ENCODE measurements at regions not wholly inside any gene's neighbourhood (a gene's known extent, or its start where the extent isn't known, plus 50 kb on each side); places are given as distances from the start of the nearest gene placed in this dataset.

GRCh38 chr13:57224414-57224813 is 57.4 kb downstream of the PRR20E start:
- no peak for DNase-seq (ENCODE audit: extremely low spot score)
- TF ChIP-seq, protein P1, sequence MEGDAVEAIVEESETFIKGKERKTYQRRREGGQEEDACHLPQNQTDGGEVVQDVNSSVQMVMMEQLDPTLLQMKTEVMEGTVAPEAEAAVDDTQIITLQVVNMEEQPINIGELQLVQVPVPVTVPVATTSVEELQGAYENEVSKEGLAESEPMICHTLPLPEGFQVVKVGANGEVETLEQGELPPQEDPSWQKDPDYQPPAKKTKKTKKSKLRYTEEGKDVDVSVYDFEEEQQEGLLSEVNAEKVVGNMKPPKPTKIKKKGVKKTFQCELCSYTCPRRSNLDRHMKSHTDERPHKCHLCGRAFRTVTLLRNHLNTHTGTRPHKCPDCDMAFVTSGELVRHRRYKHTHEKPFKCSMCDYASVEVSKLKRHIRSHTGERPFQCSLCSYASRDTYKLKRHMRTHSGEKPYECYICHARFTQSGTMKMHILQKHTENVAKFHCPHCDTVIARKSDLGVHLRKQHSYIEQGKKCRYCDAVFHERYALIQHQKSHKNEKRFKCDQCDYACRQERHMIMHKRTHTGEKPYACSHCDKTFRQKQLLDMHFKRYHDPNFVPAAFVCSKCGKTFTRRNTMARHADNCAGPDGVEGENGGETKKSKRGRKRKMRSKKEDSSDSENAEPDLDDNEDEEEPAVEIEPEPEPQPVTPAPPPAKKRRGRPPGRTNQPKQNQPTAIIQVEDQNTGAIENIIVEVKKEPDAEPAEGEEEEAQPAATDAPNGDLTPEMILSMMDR (IDR thresholded peaks at IDR 0.05; ENCODE audit: control extremely low read depth, extremely low read depth, low read depth, missing control alignments) = no peak
- ChIA-PET POLR2A (no interaction called here), CTCF (no interaction called here)

DNA sequence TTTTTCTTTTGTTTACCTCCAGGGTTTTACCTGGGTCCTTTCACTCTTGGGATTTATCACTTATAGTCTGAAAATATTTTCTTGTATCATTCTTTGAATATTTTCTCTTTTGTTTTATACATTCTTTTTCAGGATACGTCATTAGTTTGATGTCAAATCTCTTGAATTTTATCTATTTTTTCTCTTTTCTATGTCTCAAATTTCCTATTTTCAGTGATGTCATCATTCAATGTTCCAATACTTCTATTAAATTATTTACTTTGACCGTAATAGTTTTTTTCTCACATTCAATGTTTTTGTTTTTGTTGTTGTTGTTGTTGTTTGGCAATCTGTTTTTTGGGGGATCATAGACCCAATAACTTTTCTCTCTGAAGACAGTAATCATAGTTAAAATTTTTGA is 83.5 kb downstream of the PRR20E start:
- ChIA-PET POLR2A (no interaction called here), CTCF (no interaction called here)
- TF ChIP-seq, protein P1 (IDR thresholded peaks at IDR 0.05; ENCODE audit: control extremely low read depth, extremely low read depth, low read depth, missing control alignments) = no peak
- no peak for DNase-seq (ENCODE audit: extremely low spot score)

DNA sequence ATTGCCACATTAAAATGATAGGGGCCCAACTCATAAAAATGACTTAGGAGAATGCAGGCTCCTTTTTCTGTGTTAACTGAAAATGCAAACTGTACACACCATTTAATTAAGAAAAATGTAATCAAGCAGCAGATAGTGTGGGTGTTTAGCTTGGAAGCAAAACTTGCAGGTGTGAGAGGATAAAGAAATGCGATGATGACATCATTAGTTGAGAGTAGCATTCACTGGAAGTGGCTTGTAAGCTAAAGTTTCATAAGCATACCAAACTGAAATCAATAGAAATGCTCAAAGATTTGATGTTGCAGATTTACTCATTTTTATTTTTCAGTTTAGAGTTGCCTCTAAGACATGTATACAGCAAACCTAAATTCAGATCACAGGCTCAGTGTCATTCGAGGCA is 86.6 kb downstream of the PRR20E start:
- TF ChIP-seq, protein P1 (IDR thresholded peaks at IDR 0.05; ENCODE audit: control extremely low read depth, extremely low read depth, low read depth, missing control alignments) = no peak
- DNase-seq (ENCODE audit: extremely low spot score) = no peak
- ChIA-PET POLR2A (no interaction called here), CTCF (interaction anchor here (1.0 kb wide), 1 partner anchor 15 kb away, joined by 5 read pairs; no protein-coding TSS in a partner anchor)

- ChIA-PET CTCF (no interaction called here), POLR2A (no interaction called here)
- DNase-seq (ENCODE audit: extremely low spot score) = no peak
- TF ChIP-seq, protein P1 (IDR thresholded peaks at IDR 0.05; ENCODE audit: control extremely low read depth, extremely low read depth, low read depth, missing control alignments) = no peak
These were observed 98.0 kb downstream of the PRR20E start for GRCh38 chr13:57264965-57265364.

DNA sequence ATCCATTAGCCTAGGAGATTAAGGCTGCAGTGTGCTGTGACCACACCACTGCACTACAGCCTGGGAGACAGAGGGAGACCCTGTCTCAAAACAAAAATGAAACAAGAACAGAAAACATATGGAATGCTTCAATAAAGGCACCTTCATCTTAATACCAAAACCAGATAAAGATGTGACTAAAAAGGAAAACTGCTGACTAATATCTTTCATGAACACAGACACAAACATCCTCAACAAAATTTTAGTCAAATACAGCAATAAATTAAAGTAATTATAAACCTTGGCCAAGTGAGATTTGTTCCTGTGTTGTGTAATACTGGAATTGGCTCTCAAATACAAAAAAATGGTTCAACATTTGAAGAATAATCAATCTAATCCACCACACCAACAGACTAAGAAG is 103.5 kb downstream of the PRR20E start:
- POLR2A ChIA-PET = no interaction called here
- CTCF ChIA-PET = no interaction called here
- TF ChIP-seq, protein P1 (IDR thresholded peaks at IDR 0.05; ENCODE audit: control extremely low read depth, extremely low read depth, low read depth, missing control alignments) = no peak
- DNase-seq (ENCODE audit: extremely low spot score) = no peak

GRCh38 chr13:57286511-57287098 is 119.6 kb downstream of the PRR20E start:
- POLR2A ChIA-PET = no interaction called here
- CTCF ChIA-PET = interaction anchor here (0.8 to 1.4 kb wide), 4 partner anchors 12 to 48 kb away, joined by 3 read pairs; no protein-coding TSS in a partner anchor
- TF ChIP-seq, protein P1 (IDR thresholded peaks at IDR 0.05; ENCODE audit: control extremely low read depth, extremely low read depth, low read depth, missing control alignments) = no peak
- no peak for DNase-seq (ENCODE audit: extremely low spot score)
